ENCODE measurements at regions not wholly inside any gene's neighbourhood (a gene's known extent, or its start where the extent isn't known, plus 50 kb on each side); places are given as distances from the start of the nearest gene placed in this dataset.

DNA sequence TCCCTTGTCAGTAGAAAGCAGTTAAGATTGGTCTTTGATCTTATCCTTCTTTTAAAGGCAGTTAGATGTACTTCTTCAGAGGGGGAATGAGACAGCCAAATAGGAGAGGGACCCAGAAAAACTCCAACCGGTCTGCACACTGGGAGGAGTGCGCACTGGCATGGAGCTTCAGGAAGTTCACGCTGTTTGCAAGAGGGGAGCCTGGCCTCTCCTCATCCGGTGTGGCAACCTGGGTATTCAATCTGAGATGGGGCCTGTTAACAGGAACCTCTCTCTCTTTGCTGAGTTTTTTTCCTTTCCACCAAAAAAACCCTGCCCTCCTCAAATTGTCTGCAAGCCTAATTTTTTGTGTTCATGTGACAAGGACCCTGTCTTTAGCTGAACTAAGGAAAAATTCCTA is 162.5 kb upstream of the OLIG3 start:
- TF ChIP-seq BCL3 (IDR thresholded peaks at IDR 0.05) (no peak), HMGXB4 (CRISPR knock-in tag; IDR thresholded peaks at IDR 0.05; ENCODE audit: borderline replicate concordance) (no peak)
- TF ChIP-seq, protein P1, sequence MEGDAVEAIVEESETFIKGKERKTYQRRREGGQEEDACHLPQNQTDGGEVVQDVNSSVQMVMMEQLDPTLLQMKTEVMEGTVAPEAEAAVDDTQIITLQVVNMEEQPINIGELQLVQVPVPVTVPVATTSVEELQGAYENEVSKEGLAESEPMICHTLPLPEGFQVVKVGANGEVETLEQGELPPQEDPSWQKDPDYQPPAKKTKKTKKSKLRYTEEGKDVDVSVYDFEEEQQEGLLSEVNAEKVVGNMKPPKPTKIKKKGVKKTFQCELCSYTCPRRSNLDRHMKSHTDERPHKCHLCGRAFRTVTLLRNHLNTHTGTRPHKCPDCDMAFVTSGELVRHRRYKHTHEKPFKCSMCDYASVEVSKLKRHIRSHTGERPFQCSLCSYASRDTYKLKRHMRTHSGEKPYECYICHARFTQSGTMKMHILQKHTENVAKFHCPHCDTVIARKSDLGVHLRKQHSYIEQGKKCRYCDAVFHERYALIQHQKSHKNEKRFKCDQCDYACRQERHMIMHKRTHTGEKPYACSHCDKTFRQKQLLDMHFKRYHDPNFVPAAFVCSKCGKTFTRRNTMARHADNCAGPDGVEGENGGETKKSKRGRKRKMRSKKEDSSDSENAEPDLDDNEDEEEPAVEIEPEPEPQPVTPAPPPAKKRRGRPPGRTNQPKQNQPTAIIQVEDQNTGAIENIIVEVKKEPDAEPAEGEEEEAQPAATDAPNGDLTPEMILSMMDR (IDR thresholded peaks at IDR 0.05): no peak

All from A549 (cell line).